Rectal smooth muscle tissue (tissue), 1 donor: ENCODE measurements at regions not wholly inside any gene's neighbourhood (a gene's known extent, or its start where the extent isn't known, plus 50 kb on each side); places are given as distances from the start of the nearest gene placed in this dataset.
A peak's percentile ranks its signal among the peaks of the same experiment; 100 is the strongest.

Source experiments
- H3K27ac ChIP-seq: one replicate; pipeline ENCODE4 v1.7.0; 2013; ENCODE audit warnings: low read depth, low read length, inconsistent platforms
- H3K27me3 ChIP-seq: one replicate; pipeline ENCODE4 v1.7.0; 2013; ENCODE audit warnings: low read length; ENCODE audit not compliant: control insufficient read depth, insufficient read depth
- H3K36me3 ChIP-seq: one replicate; pipeline ENCODE4 v1.7.0; 2013; ENCODE audit warnings: low read length; ENCODE audit not compliant: control insufficient read depth, insufficient read depth
- H3K4me1 ChIP-seq: one replicate; pipeline ENCODE4 v1.7.0; 2013; ENCODE audit warnings: low read length; ENCODE audit not compliant: control insufficient read depth, insufficient read depth
- H3K4me3 ChIP-seq: one replicate; pipeline ENCODE4 v1.7.0; 2013; ENCODE audit warnings: low read length
- H3K9ac ChIP-seq: one replicate; pipeline ENCODE4 v1.7.0; 2013; ENCODE audit warnings: low read length

- H3K27ac ChIP-seq: no peak overlapping the region
- H3K27me3 ChIP-seq: no peaks in the 10 kb centered on the region
- H3K36me3 ChIP-seq: no peaks in the 10 kb centered on the region
- no peak overlapping the region for H3K4me3 ChIP-seq
- no peaks in the 10 kb centered on the region for H3K4me1 ChIP-seq
- no peak overlapping the region for H3K9ac ChIP-seq
These were observed 112.6 kb upstream of the PJA2 start for GRCh38 chr5:109522404-109522803.

- H3K4me3 ChIP-seq: no peak overlapping the region
- no peak overlapping the region for H3K9ac ChIP-seq
- H3K27me3 ChIP-seq: no peaks in the 10 kb centered on the region
- no peaks in the 10 kb centered on the region for H3K4me1 ChIP-seq
- H3K27ac ChIP-seq: no peak overlapping the region
- no peaks in the 10 kb centered on the region for H3K36me3 ChIP-seq
These were observed 109.6 kb upstream of the PJA2 start for GRCh38 chr5:109519416-109519815.

GRCh38 chr5:109516390-109516789 lies 106.6 kb upstream of the PJA2 start:
- Histone ChIP-seq H3K27me3 (no peaks in the 10 kb centered on the region), H3K27ac (no peak overlapping the region), H3K4me1 (no peaks in the 10 kb centered on the region)

GRCh38 chr5:109511980-109512734 lies 102.4 kb upstream of the PJA2 start:
- Histone ChIP-seq H3K4me3 (no peak overlapping the region), H3K9ac (no peak overlapping the region), H3K27ac (no peak overlapping the region), H3K36me3 (no peaks in the 10 kb centered on the region), H3K27me3 (no peaks in the 10 kb centered on the region), H3K4me1 (no peaks in the 10 kb centered on the region)

More at GRCh38 chr5:109516390-109516789, 106.6 kb upstream of the PJA2 start:
- H3K4me3 ChIP-seq: no peak overlapping the region
- no peaks in the 10 kb centered on the region for H3K36me3 ChIP-seq
- no peak overlapping the region for H3K9ac ChIP-seq

GRCh38 chr5:109506556-109506955 lies 96.8 kb upstream of the PJA2 start:
- no peaks in the 10 kb centered on the region for H3K27me3 ChIP-seq
- no peak overlapping the region for H3K4me3 ChIP-seq
- H3K27ac ChIP-seq: no peak overlapping the region
- no peak overlapping the region for H3K9ac ChIP-seq
- H3K36me3 ChIP-seq: no peaks in the 10 kb centered on the region
- H3K4me1 ChIP-seq: no peaks in the 10 kb centered on the region

GRCh38 chr5:109496112-109496511 lies 86.3 kb upstream of the PJA2 start:
- Histone ChIP-seq H3K27ac (no peak overlapping the region), H3K9ac (no peak overlapping the region), H3K4me1 (no peaks in the 10 kb centered on the region), H3K27me3 (no peaks in the 10 kb centered on the region), H3K36me3 (no peaks in the 10 kb centered on the region), H3K4me3 (no peak overlapping the region)

GRCh38 chr5:109487753-109488420 lies 78.1 kb upstream of the PJA2 start:
- no peaks in the 10 kb centered on the region for H3K27me3 ChIP-seq
- no peak overlapping the region for H3K27ac ChIP-seq

GRCh38 chr5:109486200-109486804 lies 76.5 kb upstream of the PJA2 start:
- no peak overlapping the region for H3K4me3 ChIP-seq

More at GRCh38 chr5:109487753-109488420, 78.1 kb upstream of the PJA2 start:
- Histone ChIP-seq H3K4me3 (no peak overlapping the region), H3K9ac (no peak overlapping the region), H3K4me1 (peaks cover 6% of the 10 kb centered on the region), H3K36me3 (no peaks in the 10 kb centered on the region)

GRCh38 chr5:109485030-109485429 lies 75.3 kb upstream of the PJA2 start:
- Histone ChIP-seq H3K4me1 (peaks cover 6% of the 10 kb centered on the region), H3K27ac (no peak overlapping the region), H3K27me3 (no peaks in the 10 kb centered on the region), H3K9ac (no peak overlapping the region), H3K4me3 (peak overlapping the region; percentile 1), H3K36me3 (no peaks in the 10 kb centered on the region)

More at GRCh38 chr5:109486200-109486804, 76.5 kb upstream of the PJA2 start:
- H3K9ac ChIP-seq: no peak overlapping the region
- H3K36me3 ChIP-seq: no peaks in the 10 kb centered on the region
- H3K27ac ChIP-seq: no peak overlapping the region
- peaks cover 6% of the 10 kb centered on the region for H3K4me1 ChIP-seq
- H3K27me3 ChIP-seq: no peaks in the 10 kb centered on the region

GRCh38 chr5:109484597-109484996 lies 74.8 kb upstream of the PJA2 start:
- Histone ChIP-seq H3K9ac (no peak overlapping the region), H3K27me3 (no peaks in the 10 kb centered on the region), H3K36me3 (no peaks in the 10 kb centered on the region), H3K4me1 (peaks cover 6% of the 10 kb centered on the region), H3K4me3 (no peak overlapping the region), H3K27ac (no peak overlapping the region)

GRCh38 chr5:109483395-109483971 lies 73.7 kb upstream of the PJA2 start:
- Histone ChIP-seq H3K27ac (no peak overlapping the region), H3K4me1 (peaks cover 6% of the 10 kb centered on the region), H3K4me3 (no peak overlapping the region), H3K36me3 (no peaks in the 10 kb centered on the region), H3K9ac (no peak overlapping the region), H3K27me3 (no peaks in the 10 kb centered on the region)

GRCh38 chr5:109482748-109483147 lies 73.0 kb upstream of the PJA2 start:
- H3K9ac ChIP-seq: no peak overlapping the region
- no peaks in the 10 kb centered on the region for H3K27me3 ChIP-seq
- no peak overlapping the region for H3K4me3 ChIP-seq
- peaks cover 6% of the 10 kb centered on the region for H3K4me1 ChIP-seq
- H3K36me3 ChIP-seq: no peaks in the 10 kb centered on the region
- H3K27ac ChIP-seq: no peak overlapping the region
